GM12874 (cell line): ENCODE measurements at regions not wholly inside any gene's neighbourhood (a gene's known extent, or its start where the extent isn't known, plus 50 kb on each side); places are given as distances from the start of the nearest gene placed in this dataset.

Source experiments
- TF ChIP-seq, protein P1 (sequence below): IDR thresholded peaks from 2 replicates; pipeline ENCODE4 v1.5.1; 2011; ENCODE audit warnings: low read depth, mild to moderate bottlenecking, control low read depth, low read length, moderate library complexity; ENCODE audit not compliant: insufficient read depth

DNA sequence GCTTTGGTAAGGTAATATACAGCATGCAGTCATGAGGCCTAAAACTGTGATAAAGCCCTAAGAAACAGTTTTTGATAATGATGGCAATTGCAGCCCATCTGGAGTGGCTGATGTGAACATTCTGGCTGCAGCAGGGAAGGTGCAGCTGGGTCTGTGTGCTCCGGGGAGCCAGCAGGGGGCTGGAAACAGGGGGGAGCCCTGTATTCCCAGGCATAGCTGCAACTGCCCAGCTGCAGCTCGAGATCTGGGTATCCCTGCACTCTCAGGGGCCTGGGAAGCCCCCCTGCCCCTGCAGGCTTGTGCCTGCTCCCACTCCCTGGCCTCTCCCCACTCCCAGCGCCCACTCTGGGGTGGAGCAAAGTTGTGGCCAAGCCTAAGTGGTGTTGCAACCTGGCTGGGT lies 95.6 kb downstream of the RRAGB start:
- TF ChIP-seq, protein P1, sequence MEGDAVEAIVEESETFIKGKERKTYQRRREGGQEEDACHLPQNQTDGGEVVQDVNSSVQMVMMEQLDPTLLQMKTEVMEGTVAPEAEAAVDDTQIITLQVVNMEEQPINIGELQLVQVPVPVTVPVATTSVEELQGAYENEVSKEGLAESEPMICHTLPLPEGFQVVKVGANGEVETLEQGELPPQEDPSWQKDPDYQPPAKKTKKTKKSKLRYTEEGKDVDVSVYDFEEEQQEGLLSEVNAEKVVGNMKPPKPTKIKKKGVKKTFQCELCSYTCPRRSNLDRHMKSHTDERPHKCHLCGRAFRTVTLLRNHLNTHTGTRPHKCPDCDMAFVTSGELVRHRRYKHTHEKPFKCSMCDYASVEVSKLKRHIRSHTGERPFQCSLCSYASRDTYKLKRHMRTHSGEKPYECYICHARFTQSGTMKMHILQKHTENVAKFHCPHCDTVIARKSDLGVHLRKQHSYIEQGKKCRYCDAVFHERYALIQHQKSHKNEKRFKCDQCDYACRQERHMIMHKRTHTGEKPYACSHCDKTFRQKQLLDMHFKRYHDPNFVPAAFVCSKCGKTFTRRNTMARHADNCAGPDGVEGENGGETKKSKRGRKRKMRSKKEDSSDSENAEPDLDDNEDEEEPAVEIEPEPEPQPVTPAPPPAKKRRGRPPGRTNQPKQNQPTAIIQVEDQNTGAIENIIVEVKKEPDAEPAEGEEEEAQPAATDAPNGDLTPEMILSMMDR: no peak

DNA sequence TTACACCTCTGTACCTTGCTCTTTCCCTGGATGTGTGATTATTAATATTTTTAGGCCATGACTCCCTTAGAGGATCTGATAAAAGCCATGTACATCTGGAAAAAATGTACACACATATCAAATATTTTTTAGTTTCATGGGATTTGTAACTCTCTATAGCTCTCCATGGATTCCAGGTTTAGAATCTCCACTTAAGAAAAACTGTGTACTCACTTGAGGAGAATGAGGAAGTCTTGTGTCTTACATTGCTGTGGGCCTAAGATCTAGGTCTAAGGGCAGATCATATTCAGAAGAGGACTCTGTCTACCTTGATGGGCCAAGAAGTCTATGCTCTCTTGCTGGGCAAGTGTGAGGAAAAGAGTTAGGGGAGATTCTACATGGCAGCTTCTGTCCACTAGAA lies 98.0 kb downstream of the RRAGB start:
- TF ChIP-seq, protein P1: no peak

DNA sequence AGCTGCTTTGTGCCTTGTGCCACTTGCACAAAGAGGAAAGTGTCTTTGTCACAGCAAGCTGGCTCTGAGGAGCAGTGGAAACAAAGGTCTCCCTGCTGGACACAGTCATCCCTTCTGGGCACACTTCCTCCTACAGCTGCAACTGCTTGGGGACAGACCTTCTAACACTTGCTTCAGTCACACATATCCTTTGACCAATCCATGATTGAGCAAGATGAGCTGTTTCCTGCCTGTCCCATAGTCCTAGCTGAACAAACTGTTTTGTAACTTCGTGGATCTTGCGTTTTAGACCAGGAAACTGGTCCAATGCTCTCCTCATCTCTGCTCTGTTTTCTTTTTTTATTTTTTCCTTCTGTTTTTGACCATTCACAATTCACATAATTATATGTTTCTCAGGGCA lies 98.5 kb downstream of the RRAGB start:
- TF ChIP-seq, protein P1: no peak

DNA sequence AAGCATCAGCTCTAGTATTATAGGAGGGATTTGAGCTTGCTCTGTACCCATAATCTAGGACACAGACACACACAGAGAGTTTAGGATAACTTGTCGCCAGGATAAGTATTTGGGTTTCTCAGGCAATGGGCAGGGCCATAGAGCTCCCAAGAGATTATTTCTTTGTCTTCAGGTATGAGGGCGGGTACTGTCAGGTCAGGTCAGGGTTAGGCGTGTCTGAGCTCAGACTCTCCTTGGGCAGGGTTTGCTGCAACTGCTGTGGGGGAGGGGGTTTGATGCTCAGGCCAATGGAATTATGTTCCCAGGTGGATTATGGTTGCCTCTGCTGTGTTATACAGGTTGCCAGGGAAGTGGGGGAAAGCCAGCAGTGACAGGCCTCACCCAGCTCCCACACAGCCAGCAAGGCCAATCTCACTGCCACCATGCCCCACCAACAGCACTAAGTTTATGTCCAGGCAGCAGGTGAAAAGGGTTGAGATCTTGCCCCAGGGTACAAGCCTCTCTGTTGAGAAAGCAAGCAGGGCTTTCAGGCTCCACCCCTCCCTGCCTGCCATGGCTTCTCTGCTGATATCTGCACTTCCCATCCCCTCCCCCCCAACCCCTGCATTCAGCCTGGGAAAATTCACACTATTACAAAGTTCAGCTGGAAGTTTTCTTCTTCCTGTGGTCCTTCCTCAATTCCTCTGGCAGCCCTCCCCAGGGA lies 101.3 kb downstream of the RRAGB start:
- TF ChIP-seq, protein P1: no peak

DNA sequence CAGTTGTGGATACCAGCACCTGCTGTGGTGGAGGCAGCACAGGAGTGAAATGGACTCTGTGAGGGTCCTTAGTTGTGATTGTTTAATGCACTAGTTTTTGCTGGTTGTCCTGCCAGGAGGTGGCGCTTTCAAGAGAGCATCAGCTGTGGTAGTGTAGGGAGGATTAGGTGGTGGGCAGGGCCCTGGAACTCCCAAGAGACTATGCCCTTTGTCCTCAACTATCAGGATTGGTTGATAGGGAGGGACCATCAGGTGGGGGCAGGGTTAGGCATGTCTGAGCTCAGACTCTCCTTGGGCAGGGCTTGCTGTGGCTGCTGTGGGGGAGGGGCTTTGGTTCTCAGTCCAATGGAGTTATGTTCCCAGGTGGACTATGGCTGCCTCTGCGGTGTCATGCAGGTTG lies 121.9 kb downstream of the RRAGB start:
- TF ChIP-seq, protein P1: no peak

DNA sequence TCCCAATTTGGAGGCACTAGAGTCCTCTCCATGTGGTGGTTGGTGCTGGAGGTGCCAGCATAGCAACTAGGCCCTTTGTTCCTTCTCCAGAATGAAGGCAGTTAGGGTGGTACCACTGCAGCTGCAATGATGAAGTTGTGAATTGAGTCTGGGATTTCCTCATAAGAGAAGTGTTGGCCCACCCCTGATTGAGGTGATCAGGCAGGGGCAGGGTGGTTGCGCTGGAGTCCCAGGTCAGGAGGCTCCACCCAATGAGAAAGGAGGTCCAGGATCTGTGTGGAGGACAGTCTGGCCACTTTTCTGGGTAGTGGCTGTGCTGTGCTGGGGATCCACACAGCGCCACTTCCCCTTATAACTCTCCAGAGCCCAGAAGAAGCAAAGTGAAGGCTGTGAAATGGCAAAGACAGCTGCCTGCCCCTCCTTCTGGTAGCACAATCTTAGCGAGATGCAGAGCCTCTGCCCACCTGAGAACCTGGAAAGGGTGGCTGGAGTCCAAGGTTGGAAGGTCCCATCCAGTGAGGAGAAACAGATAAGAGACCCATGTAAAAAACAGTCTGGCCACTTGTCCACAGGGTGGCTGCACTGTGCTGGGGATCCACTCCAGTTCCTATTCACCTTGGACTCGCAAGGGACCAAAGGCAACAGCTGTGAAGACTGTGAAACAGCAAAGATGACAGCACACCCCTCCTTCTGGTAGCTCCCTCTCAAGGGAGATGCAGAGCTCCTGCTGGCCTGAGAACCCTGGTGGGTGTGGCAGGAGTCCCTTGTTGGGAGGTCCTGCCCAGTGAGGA lies 124.6 kb downstream of the RRAGB start:
- TF ChIP-seq, protein P1: no peak

DNA sequence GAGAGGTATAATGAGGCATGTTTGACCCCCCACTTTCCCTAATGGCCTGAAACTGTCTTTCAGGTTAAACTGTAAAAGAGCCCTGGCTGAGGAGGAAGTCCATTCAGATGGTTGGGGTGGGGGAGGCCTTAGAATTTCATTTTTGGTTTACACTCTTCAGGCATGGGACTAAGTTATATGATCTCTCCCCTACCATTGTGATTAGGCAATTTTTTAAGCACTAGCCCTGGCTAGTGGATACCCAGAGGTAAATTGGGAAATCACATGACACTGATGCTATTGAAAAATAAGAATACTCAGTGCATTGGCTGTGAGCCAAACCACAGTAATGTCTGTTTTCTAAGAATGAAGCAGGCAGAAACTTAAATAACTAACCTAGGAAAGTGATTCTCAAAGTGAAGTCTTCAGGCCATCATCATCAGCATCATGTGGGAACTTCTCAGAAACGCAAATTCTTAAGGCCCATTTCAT lies 149.7 kb downstream of the RRAGB start:
- TF ChIP-seq, protein P1: no peak
